ENCODE measurements at regions not wholly inside any gene's neighbourhood (a gene's known extent, or its start where the extent isn't known, plus 50 kb on each side); places are given as distances from the start of the nearest gene placed in this dataset.

- TF ChIP-seq, protein P1, sequence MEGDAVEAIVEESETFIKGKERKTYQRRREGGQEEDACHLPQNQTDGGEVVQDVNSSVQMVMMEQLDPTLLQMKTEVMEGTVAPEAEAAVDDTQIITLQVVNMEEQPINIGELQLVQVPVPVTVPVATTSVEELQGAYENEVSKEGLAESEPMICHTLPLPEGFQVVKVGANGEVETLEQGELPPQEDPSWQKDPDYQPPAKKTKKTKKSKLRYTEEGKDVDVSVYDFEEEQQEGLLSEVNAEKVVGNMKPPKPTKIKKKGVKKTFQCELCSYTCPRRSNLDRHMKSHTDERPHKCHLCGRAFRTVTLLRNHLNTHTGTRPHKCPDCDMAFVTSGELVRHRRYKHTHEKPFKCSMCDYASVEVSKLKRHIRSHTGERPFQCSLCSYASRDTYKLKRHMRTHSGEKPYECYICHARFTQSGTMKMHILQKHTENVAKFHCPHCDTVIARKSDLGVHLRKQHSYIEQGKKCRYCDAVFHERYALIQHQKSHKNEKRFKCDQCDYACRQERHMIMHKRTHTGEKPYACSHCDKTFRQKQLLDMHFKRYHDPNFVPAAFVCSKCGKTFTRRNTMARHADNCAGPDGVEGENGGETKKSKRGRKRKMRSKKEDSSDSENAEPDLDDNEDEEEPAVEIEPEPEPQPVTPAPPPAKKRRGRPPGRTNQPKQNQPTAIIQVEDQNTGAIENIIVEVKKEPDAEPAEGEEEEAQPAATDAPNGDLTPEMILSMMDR (IDR thresholded peaks at IDR 0.05; ENCODE audit: poor library complexity) = no peak
- no peak for TF ChIP-seq EZH2 (IDR thresholded peaks at IDR 0.05; ENCODE audit: borderline replicate concordance)
- TF ChIP-seq EZH2phosphoT487 (IDR thresholded peaks at IDR 0.05; ENCODE audit: low read depth, severe bottlenecking, unreplicated experiment) = no peak
- H3K4me2 ChIP-seq = no peak overlapping the region
- no peaks in the 10 kb centered on the region for H3K27me3 ChIP-seq
- H3K4me3 ChIP-seq = no peak overlapping the region
- no peaks in the 10 kb centered on the region for H3K36me3 ChIP-seq (replicated peaks; ENCODE audit: insufficient read depth, low read depth)
- H2AFZ ChIP-seq = no peak overlapping the region
- no peaks in the 10 kb centered on the region for H3K79me2 ChIP-seq
- no peaks in the 10 kb centered on the region for H3K9me3 ChIP-seq (ENCODE audit: low read depth)
- no peaks in the 10 kb centered on the region for H3K4me1 ChIP-seq (ENCODE audit: insufficient read depth)
- WGBS (ENCODE audit: low lambda C conversion rate, missing lambda C conversion rate) = 84% methylated on average over 7 of the region's 7 CpGs
- no peaks in the 10 kb centered on the region for H4K20me1 ChIP-seq (ENCODE audit: insufficient read depth, poor library complexity, severe bottlenecking)
- peak; percentile 6 for DNase-seq (ENCODE audit: low spot score)
- no peaks in the 10 kb centered on the region for H3K9me2 ChIP-seq (replicated peaks; ENCODE audit: insufficient read depth)
- no peak overlapping the region for H3K27ac ChIP-seq
Measured at GRCh38 chr3:176867681-176868663, 329.3 kb downstream of the TBL1XR1 start.

DNA sequence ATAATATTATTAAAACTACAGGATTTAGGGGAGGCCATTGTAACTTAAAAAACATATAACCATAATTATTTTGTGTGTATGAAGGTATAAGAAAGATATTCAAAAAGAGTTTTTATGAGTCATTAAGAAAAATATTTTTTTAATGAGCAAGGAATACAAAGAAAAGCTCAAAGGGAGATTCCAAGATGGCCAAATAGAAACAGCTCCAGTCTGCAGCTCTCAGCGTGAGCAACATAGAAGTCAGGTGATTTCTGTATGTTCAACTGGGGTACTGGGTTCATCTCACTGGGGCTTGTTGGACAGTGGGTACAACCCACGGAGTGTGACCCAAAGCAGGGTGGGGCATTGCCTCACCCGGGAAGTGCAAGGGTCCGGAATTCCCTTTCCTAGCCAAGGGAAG, 336.1 kb downstream of the TBL1XR1 start:
- TF ChIP-seq EZH2phosphoT487 (IDR thresholded peaks at IDR 0.05; ENCODE audit: low read depth, severe bottlenecking, unreplicated experiment) (no peak), EZH2 (IDR thresholded peaks at IDR 0.05; ENCODE audit: borderline replicate concordance) (no peak)
- TF ChIP-seq, protein P1 (IDR thresholded peaks at IDR 0.05; ENCODE audit: poor library complexity) = no peak
- DNase-seq (ENCODE audit: low spot score) = no peak
- H3K4me2 ChIP-seq = no peak overlapping the region
- no peaks in the 10 kb centered on the region for H3K36me3 ChIP-seq (replicated peaks; ENCODE audit: insufficient read depth, low read depth)
- H3K9me2 ChIP-seq (replicated peaks; ENCODE audit: insufficient read depth) = no peaks in the 10 kb centered on the region
- no peaks in the 10 kb centered on the region for H3K79me2 ChIP-seq
- WGBS (ENCODE audit: low lambda C conversion rate, missing lambda C conversion rate) = 78% methylated on average over 4 of the region's 4 CpGs
- no peaks in the 10 kb centered on the region for H3K4me1 ChIP-seq (ENCODE audit: insufficient read depth)
- no peak overlapping the region for H3K27ac ChIP-seq
- no peak overlapping the region for H2AFZ ChIP-seq
- no peaks in the 10 kb centered on the region for H3K27me3 ChIP-seq
- no peaks in the 10 kb centered on the region for H4K20me1 ChIP-seq (ENCODE audit: insufficient read depth, poor library complexity, severe bottlenecking)
- no peaks in the 10 kb centered on the region for H3K9me3 ChIP-seq (ENCODE audit: low read depth)
- no peak overlapping the region for H3K4me3 ChIP-seq

DNA sequence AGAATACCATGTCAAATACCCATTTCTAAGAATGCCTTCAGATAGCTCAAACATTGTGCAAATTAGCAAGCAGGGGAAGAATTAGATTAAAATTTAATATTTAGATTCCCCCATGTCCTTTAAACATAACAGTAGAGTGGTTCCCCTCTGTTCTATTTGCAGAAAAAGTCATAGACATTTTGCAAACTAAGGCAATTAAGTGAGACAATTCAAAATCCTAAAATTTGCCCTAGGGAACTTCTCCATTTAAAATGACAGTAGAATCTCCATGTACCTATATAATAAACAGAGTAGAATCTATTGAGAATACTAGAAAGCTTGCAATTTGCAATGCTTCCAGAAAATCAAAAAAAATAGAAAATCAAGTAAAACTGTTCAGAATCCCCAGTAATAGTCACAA, 340.6 kb downstream of the TBL1XR1 start:
- H3K27me3 ChIP-seq = peaks cover 3% of the 10 kb centered on the region
- H3K27ac ChIP-seq = no peak overlapping the region
- no peak overlapping the region for H3K4me3 ChIP-seq
- no peak overlapping the region for H3K4me2 ChIP-seq
- no peaks in the 10 kb centered on the region for H3K9me3 ChIP-seq (ENCODE audit: low read depth)
- no peak overlapping the region for H2AFZ ChIP-seq
- H3K9me2 ChIP-seq (replicated peaks; ENCODE audit: insufficient read depth) = no peaks in the 10 kb centered on the region
- H3K79me2 ChIP-seq = no peaks in the 10 kb centered on the region
- TF ChIP-seq, protein P1 (IDR thresholded peaks at IDR 0.05; ENCODE audit: poor library complexity) = no peak
- TF ChIP-seq EZH2 (IDR thresholded peaks at IDR 0.05; ENCODE audit: borderline replicate concordance) (no peak), EZH2phosphoT487 (IDR thresholded peaks at IDR 0.05; ENCODE audit: low read depth, severe bottlenecking, unreplicated experiment) (no peak)
- no peak for DNase-seq (ENCODE audit: low spot score)
- no peaks in the 10 kb centered on the region for H3K36me3 ChIP-seq (replicated peaks; ENCODE audit: insufficient read depth, low read depth)
- H3K4me1 ChIP-seq (ENCODE audit: insufficient read depth) = no peaks in the 10 kb centered on the region
- H4K20me1 ChIP-seq (ENCODE audit: insufficient read depth, poor library complexity, severe bottlenecking) = no peaks in the 10 kb centered on the region

Measured in hepatocyte (in vitro differentiated cells).